ENCODE measurements at regions not wholly inside any gene's neighbourhood (a gene's known extent, or its start where the extent isn't known, plus 50 kb on each side); places are given as distances from the start of the nearest gene placed in this dataset.

DNA sequence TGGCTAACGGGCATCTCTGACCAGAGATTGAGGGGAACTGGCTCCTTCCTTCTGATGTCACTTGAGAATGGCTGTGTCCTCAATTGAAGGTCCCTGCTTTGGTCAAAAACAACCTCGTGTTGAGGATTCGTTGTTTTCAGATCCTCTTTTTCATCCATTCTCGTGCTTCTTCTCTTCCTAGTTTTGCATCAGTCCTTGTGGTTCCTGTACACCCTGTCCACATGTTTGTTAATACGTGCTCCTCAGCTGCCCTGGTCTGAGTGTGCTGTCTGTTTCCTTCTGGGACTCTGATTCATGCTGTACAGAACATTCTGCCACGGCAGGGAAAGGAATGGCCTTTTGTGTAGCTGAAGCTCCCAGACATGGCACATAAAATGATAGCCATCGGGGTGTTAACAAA, 863.2 kb upstream of the GOT2 start:
- no peak for TF ChIP-seq POLR2A (IDR thresholded peaks at IDR 0.05; ENCODE audit: low read length)
- TF ChIP-seq GATA1 (IDR thresholded peaks at IDR 0.05; ENCODE audit: low read depth, low read length) = no peak
